Vagina (tissue), 2 donors: ENCODE measurements at regions not wholly inside any gene's neighbourhood (a gene's known extent, or its start where the extent isn't known, plus 50 kb on each side); places are given as distances from the start of the nearest gene placed in this dataset.

Source experiments
- DNase-seq, 2 donors: peaks; one replicate each; pipeline ENCODE4 v3.0.0-alpha.2; 2017; ENCODE audit errors: extremely low spot score in 2 of 2
- H3K27ac ChIP-seq: fragments of 200-600 bp; sonication (generic); one replicate; pipeline ENCODE4 v1.5.1; 2019
- H3K27me3 ChIP-seq: fragments of 200-600 bp; sonication (generic); one replicate; pipeline ENCODE4 v1.5.1; 2019
- H3K36me3 ChIP-seq, 2 donors: fragments of 200-600 bp; sonication (generic); one replicate each; pipeline ENCODE4 v1.5.1; 2017 to 2019
- H3K4me1 ChIP-seq: fragments of 200-600 bp; sonication (generic); one replicate; pipeline ENCODE4 v1.5.1; 2019
- H3K4me3 ChIP-seq, 2 donors: fragments of 200-600 bp; sonication (generic); 1 replicate in 1 of 2; 2 replicates in 1 of 2; pipeline ENCODE4 v1.5.1; 2016 to 2019
- H3K9me3 ChIP-seq: fragments of 200-600 bp; sonication (generic); one replicate; pipeline ENCODE4 v1.5.1; 2019
- POLR2A ChIP-seq, 2 donors: fragments of 450-650 bp; IDR thresholded peaks; one replicate each; pipeline ENCODE4 v1.6.1; 2017; ENCODE audit warnings: antibody characterized with exemption in 2 of 2, mild to moderate bottlenecking in 2 of 2, moderate library complexity in 2 of 2
- POLR2AphosphoS5 ChIP-seq, 2 donors: sonication (generic); formaldehyde crosslinking; IDR thresholded peaks; one replicate each; pipeline ENCODE4 v1.9.0; 2017; ENCODE audit warnings: antibody characterized with exemption in 2 of 2, mild to moderate bottlenecking in 2 of 2, low read depth in 1 of 2; ENCODE audit not compliant: insufficient read depth in 1 of 2
- intact Hi-C: fragments of 100-400 bp; cut with DNase I; formaldehyde crosslinking; loops from one replicate; pipeline ENCODE4 v1.15.1; 2023
- TF ChIP-seq, protein P1 (sequence below), 3 experiments: fragments of 450-650 bp in 2 of 3; fragments of 200-600 bp in 1 of 3; sonication (generic) in 1 of 3; IDR thresholded peaks; one replicate each; pipeline ENCODE4 v1.5.1; 2017 to 2019; ENCODE audit warnings: antibody characterized with exemption in 3 of 3, mild to moderate bottlenecking in 2 of 3, moderate library complexity in 2 of 3

DNA sequence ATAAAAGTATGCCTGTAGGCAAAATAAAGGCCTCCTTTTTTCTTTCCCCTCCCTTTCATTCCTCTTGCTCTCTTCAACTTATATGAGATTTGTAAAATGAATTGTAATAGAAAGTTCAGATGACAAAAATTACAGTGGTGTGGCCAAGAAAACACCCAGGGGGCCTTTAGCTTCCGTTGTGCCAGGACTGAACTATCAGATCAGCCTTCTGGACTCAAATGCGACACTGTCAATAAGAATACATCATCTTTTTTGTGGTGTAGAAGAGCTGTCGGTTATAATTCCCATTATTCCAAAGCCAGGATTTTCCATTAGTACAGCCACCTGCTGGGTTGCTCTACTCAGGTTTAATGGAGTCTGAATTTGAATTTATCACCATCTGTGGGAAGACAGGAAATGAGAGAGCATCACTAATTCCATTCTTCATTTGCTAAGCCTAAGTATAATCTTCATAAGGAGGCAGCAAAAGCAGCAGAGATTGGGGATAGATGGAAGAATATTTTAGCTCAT lies 443.4 kb downstream of the ANXA1 start:
- intact Hi-C loops, result no loop called here
- H3K4me1 ChIP-seq, result no peaks in the 10 kb centered on the region
- H3K4me3 ChIP-seq, result no peak overlapping the region
- no peak overlapping the region for H3K27ac ChIP-seq
- no peak for DNase-seq
- H3K36me3 ChIP-seq, result no peaks in the 10 kb centered on the region
- no peaks in the 10 kb centered on the region for H3K9me3 ChIP-seq
- TF ChIP-seq POLR2AphosphoS5 (IDR thresholded peaks at IDR 0.05; ENCODE audit: insufficient read depth in 1 of 2, low read depth in 1 of 2), result no peak
- TF ChIP-seq, protein P1, sequence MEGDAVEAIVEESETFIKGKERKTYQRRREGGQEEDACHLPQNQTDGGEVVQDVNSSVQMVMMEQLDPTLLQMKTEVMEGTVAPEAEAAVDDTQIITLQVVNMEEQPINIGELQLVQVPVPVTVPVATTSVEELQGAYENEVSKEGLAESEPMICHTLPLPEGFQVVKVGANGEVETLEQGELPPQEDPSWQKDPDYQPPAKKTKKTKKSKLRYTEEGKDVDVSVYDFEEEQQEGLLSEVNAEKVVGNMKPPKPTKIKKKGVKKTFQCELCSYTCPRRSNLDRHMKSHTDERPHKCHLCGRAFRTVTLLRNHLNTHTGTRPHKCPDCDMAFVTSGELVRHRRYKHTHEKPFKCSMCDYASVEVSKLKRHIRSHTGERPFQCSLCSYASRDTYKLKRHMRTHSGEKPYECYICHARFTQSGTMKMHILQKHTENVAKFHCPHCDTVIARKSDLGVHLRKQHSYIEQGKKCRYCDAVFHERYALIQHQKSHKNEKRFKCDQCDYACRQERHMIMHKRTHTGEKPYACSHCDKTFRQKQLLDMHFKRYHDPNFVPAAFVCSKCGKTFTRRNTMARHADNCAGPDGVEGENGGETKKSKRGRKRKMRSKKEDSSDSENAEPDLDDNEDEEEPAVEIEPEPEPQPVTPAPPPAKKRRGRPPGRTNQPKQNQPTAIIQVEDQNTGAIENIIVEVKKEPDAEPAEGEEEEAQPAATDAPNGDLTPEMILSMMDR (IDR thresholded peaks at IDR 0.05), result no peak
- no peak for TF ChIP-seq POLR2A (IDR thresholded peaks at IDR 0.05)
- H3K27me3 ChIP-seq, result no peaks in the 10 kb centered on the region

DNA sequence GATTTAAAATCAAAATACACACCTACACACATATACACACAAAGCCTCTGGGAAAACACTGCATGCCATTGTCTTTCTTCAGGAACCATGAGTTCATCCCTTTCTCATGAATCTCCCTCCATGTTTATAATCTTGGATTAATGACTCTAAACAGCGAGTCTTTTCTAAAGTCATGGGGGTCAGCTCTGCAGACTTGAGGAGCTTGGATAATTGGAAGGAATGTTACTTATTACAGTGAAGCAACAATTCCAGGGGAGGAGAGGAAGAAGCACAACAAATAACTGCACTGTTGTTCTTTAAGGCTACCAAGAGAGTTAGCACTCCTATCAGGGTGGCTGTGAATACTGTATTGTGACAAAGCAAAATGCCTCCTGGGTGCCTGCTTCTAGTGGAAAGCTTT lies 444.7 kb downstream of the ANXA1 start:
- no peaks in the 10 kb centered on the region for H3K27me3 ChIP-seq
- no peak overlapping the region for H3K4me3 ChIP-seq
- TF ChIP-seq POLR2A (IDR thresholded peaks at IDR 0.05), result no peak
- TF ChIP-seq, protein P1 (IDR thresholded peaks at IDR 0.05), result no peak
- no peak for TF ChIP-seq POLR2AphosphoS5 (IDR thresholded peaks at IDR 0.05; ENCODE audit: insufficient read depth in 1 of 2, low read depth in 1 of 2)
- intact Hi-C loops, result no loop called here
- no peak overlapping the region for H3K27ac ChIP-seq
- no peaks in the 10 kb centered on the region for H3K4me1 ChIP-seq
- no peaks in the 10 kb centered on the region for H3K9me3 ChIP-seq
- H3K36me3 ChIP-seq, result no peaks in the 10 kb centered on the region
- DNase-seq, result no peak

DNA sequence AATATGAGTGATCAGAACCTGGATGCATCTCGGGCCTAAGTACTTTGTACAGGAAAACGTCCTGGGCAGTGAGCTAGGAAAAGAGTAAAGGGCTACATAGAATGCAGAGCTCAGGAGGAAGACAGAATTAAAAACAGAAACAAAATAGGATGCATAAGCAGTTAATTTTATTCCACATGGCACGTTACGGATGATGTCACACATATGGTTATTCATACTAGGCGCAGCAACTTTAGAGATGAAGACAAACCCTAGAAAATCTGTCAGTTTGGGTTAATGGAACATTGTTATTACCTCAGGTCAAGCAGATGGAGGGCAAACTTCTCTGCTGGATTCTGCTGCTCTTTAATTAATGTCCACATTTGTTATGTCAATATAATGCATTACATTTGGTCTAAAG lies 445.4 kb downstream of the ANXA1 start:
- intact Hi-C loops, result no loop called here

DNA sequence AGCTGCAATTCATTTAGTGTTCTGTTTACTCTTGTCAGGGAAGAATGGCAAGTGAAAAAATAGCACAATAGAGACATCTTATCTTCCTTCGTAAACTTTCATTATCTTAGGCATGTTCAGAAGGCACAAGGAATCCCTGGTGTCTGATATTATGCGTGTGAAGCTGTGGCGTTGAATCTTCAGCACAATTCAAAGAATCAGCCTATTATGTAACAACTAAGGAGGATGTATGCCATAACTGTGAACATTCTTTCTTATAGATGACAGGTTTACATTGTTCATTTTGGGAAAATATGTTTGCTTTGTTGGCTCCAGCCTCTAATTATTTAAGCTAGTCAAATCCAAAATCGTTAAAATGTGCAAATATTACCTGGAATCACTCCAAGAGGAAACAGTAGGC lies 446.1 kb downstream of the ANXA1 start:
- DNase-seq, result no peak
- intact Hi-C loops, result no loop called here
- no peaks in the 10 kb centered on the region for H3K4me1 ChIP-seq
- H3K9me3 ChIP-seq, result no peaks in the 10 kb centered on the region
- no peaks in the 10 kb centered on the region for H3K36me3 ChIP-seq
- H3K27me3 ChIP-seq, result no peaks in the 10 kb centered on the region
- TF ChIP-seq POLR2AphosphoS5 (IDR thresholded peaks at IDR 0.05; ENCODE audit: insufficient read depth in 1 of 2, low read depth in 1 of 2), result no peak
- TF ChIP-seq, protein P1 (IDR thresholded peaks at IDR 0.05), result no peak
- TF ChIP-seq POLR2A (IDR thresholded peaks at IDR 0.05), result no peak
- H3K4me3 ChIP-seq, result no peak overlapping the region
- no peak overlapping the region for H3K27ac ChIP-seq

More for the DNA sequence above, 445.4 kb downstream of the ANXA1 start:
- Histone ChIP-seq H3K27ac (no peak overlapping the region), H3K27me3 (no peaks in the 10 kb centered on the region), H3K4me3 (no peak overlapping the region), H3K36me3 (no peaks in the 10 kb centered on the region), H3K9me3 (no peaks in the 10 kb centered on the region), H3K4me1 (no peaks in the 10 kb centered on the region)
- no peak for TF ChIP-seq POLR2AphosphoS5 (IDR thresholded peaks at IDR 0.05; ENCODE audit: insufficient read depth in 1 of 2, low read depth in 1 of 2)
- TF ChIP-seq, protein P1 (IDR thresholded peaks at IDR 0.05), result no peak
- TF ChIP-seq POLR2A (IDR thresholded peaks at IDR 0.05), result no peak
- DNase-seq, result no peak

DNA sequence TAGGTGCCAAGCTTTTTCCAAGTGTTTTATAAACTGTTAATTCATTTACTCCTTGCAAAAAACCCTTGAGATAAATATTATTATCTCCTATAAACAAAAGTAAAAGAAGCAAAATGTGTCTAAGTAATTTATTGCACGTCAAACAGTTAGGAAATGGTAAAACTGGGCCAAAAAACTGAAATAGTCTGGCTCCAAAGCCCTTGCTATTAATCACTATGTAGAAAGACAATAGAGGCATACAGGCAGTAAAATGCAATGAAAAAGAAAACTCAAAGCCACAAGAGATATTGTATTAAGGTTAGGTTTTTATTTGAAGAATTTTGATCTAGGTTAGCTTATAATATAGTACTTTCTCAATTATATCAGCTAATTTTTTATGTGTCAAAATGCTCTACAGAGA lies 457.7 kb downstream of the ANXA1 start:
- Histone ChIP-seq H3K27ac (no peak overlapping the region), H3K36me3 (no peaks in the 10 kb centered on the region), H3K27me3 (no peaks in the 10 kb centered on the region), H3K4me1 (no peaks in the 10 kb centered on the region), H3K9me3 (no peaks in the 10 kb centered on the region), H3K4me3 (no peak overlapping the region)
- intact Hi-C loops, result no loop called here
- TF ChIP-seq, protein P1 (IDR thresholded peaks at IDR 0.05), result no peak
- TF ChIP-seq POLR2AphosphoS5 (IDR thresholded peaks at IDR 0.05; ENCODE audit: insufficient read depth in 1 of 2, low read depth in 1 of 2) (no peak), POLR2A (IDR thresholded peaks at IDR 0.05) (no peak)
- no peak for DNase-seq
